GM23338 (cell line): ENCODE measurements at regions not wholly inside any gene's neighbourhood (a gene's known extent, or its start where the extent isn't known, plus 50 kb on each side); places are given as distances from the start of the nearest gene placed in this dataset.

Experiments used
- ATAC-seq: fragments of 200-7000 bp; cut with Tn5 transposase; 3 replicates; pipeline ENCODE4 v1.9.1; 2020
- DNase-seq: peaks from one replicate; pipeline ENCODE4 v3.0.0-alpha.2; 2015; ENCODE audit warnings: low spot score
- H2AFZ ChIP-seq: fragments of 200-600 bp; sonication (generic); 2 replicates; pipeline ENCODE4 v1.8.0; 2016; ENCODE audit warnings: antibody characterized with exemption, mild to moderate bottlenecking, moderate library complexity
- H3F3A ChIP-seq: fragments of 200-600 bp; sonication (generic); replicated peaks from 2 replicates; pipeline ENCODE4 v1.8.0; 2017; ENCODE audit warnings: antibody characterized with exemption, mixed run types, low read depth
- H3K27ac ChIP-seq: fragments of 200-600 bp; sonication (generic); 2 replicates; pipeline ENCODE4 v1.6.1; 2016; ENCODE audit warnings: low read depth
- H3K27me3 ChIP-seq: fragments of 200-600 bp; sonication (generic); 2 replicates; pipeline ENCODE4 v1.8.0; 2016; ENCODE audit warnings: mild to moderate bottlenecking, mixed run types, moderate library complexity; ENCODE audit not compliant: insufficient read depth
- H3K36me3 ChIP-seq: fragments of 200-600 bp; sonication (generic); 2 replicates; pipeline ENCODE4 v1.8.0; 2016; ENCODE audit warnings: mild to moderate bottlenecking; ENCODE audit not compliant: insufficient read depth
- H3K4me1 ChIP-seq: fragments of 200-600 bp; sonication (generic); 2 replicates; pipeline ENCODE4 v1.8.0; 2016; ENCODE audit warnings: mild to moderate bottlenecking, moderate library complexity; ENCODE audit not compliant: insufficient read depth
- H3K4me2 ChIP-seq: fragments of 200-600 bp; sonication (generic); 2 replicates; pipeline ENCODE4 v1.7.1; 2017; ENCODE audit warnings: mixed run types
- H3K4me3 ChIP-seq: fragments of 200-600 bp; sonication (generic); 2 replicates; pipeline ENCODE4 v1.6.1; 2016; ENCODE audit warnings: mixed run types
- H3K79me2 ChIP-seq: fragments of 200-600 bp; sonication (generic); replicated peaks from 2 replicates; pipeline ENCODE4 v1.8.0; 2017; ENCODE audit warnings: mild to moderate bottlenecking; ENCODE audit not compliant: insufficient read depth
- H3K9me2 ChIP-seq: fragments of 200-600 bp; sonication (generic); 2 replicates; pipeline ENCODE4 v1.8.0; 2017; ENCODE audit not compliant: insufficient read depth
- H4K20me1 ChIP-seq: fragments of 200-600 bp; sonication (generic); replicated peaks from 2 replicates; pipeline ENCODE4 v1.8.0; 2017; ENCODE audit warnings: mild to moderate bottlenecking; ENCODE audit not compliant: insufficient read depth
- H3K27ac Mint-ChIP-seq: 2 replicates; pipeline ENCODE4 v1.8.0; 2020; ENCODE audit warnings: inconsistent platforms, mild to moderate bottlenecking, moderate library complexity, mixed read lengths
- H3K27me3 Mint-ChIP-seq: 3 replicates; pipeline ENCODE4 v1.8.0; 2022; ENCODE audit warnings: low read depth, mild to moderate bottlenecking, moderate library complexity, mixed read lengths, inconsistent platforms; ENCODE audit not compliant: insufficient read depth, poor library complexity
- H3K36me3 Mint-ChIP-seq: 3 replicates; pipeline ENCODE4 v1.8.0; 2021; ENCODE audit warnings: low read depth, mild to moderate bottlenecking, inconsistent platforms, moderate library complexity, mixed read lengths
- H3K4me1 Mint-ChIP-seq: 3 replicates; pipeline ENCODE4 v1.8.0; 2020; ENCODE audit warnings: mild to moderate bottlenecking, inconsistent platforms, mixed read lengths
- H3K4me3 Mint-ChIP-seq: 3 replicates; pipeline ENCODE4 v1.8.0; 2021; ENCODE audit warnings: moderate library complexity, mild to moderate bottlenecking, inconsistent platforms, mixed read lengths
- H3K9me3 Mint-ChIP-seq: 3 replicates; pipeline ENCODE4 v1.8.0; 2020; ENCODE audit warnings: moderate library complexity, mild to moderate bottlenecking, inconsistent platforms, mixed read lengths
- CREB1 ChIP-seq: fragments of 250-450 bp; sonication (Bioruptor Pico); IDR thresholded peaks from 2 replicates; pipeline ENCODE4 v1.5.0; 2020; ENCODE audit warnings: low read depth, mild to moderate bottlenecking, moderate library complexity
- EZH2 ChIP-seq: fragments of 200-600 bp; sonication (generic); IDR thresholded peaks from one replicate; pipeline ENCODE4 v1.8.0; 2017; ENCODE audit warnings: antibody characterized with exemption, mild to moderate bottlenecking, low read depth; ENCODE audit not compliant: unreplicated experiment
- EZH2phosphoT487 ChIP-seq: fragments of 200-600 bp; sonication (generic); IDR thresholded peaks from one replicate; pipeline ENCODE4 v1.8.1; 2018; ENCODE audit warnings: antibody characterized with exemption; ENCODE audit not compliant: unreplicated experiment
- JUNB ChIP-seq: IDR thresholded peaks from one replicate; pipeline ENCODE4 v1.6.1; 2016; ENCODE audit warnings: antibody characterized with exemption; ENCODE audit not compliant: unreplicated experiment
- NANOG ChIP-seq: IDR thresholded peaks from 2 replicates; pipeline ENCODE4 v1.6.1; 2016; ENCODE audit warnings: antibody characterized with exemption, borderline replicate concordance
- POLR2AphosphoS5 ChIP-seq: IDR thresholded peaks from 2 replicates; pipeline ENCODE4 v1.6.1; 2016; ENCODE audit warnings: antibody characterized with exemption, low read depth
- STAT1 ChIP-seq: IDR thresholded peaks from one replicate; pipeline ENCODE4 v1.6.1; 2016; ENCODE audit warnings: antibody characterized with exemption; ENCODE audit not compliant: unreplicated experiment
- ZNF114 ChIP-seq: fragments of 250-450 bp; sonication (Bioruptor Pico); IDR thresholded peaks from 2 replicates; pipeline ENCODE4 v1.5.0; 2020; ENCODE audit warnings: mild to moderate bottlenecking, moderate library complexity
- ZNF331 ChIP-seq: fragments of 250-450 bp; sonication (Bioruptor Pico); IDR thresholded peaks from 2 replicates; pipeline ENCODE4 v1.5.0; 2020; ENCODE audit warnings: low read depth, mild to moderate bottlenecking, moderate library complexity
- TF ChIP-seq, protein P1 (sequence below): IDR thresholded peaks from 2 replicates; pipeline ENCODE4 v1.6.1; 2016; ENCODE audit warnings: antibody characterized with exemption
- TF ChIP-seq, protein P2 (sequence below): IDR thresholded peaks from one replicate; pipeline ENCODE4 v1.6.1; 2018; ENCODE audit warnings: antibody characterized with exemption; ENCODE audit not compliant: unreplicated experiment
- TF ChIP-seq, protein P3 (sequence below), 2 experiments: fragments of 200-600 bp in 1 of 2; sonication (generic) in 1 of 2; conservative IDR thresholded peaks; 2 replicates each; pipeline versions ENCODE4 v1.5.1 to v1.6.1; 2016 to 2017; ENCODE audit warnings: antibody characterized with exemption in 2 of 2, low read depth in 2 of 2, mild to moderate bottlenecking in 2 of 2, moderate library complexity in 1 of 2
- TF ChIP-seq, protein P4 (sequence below): fragments of 250-450 bp; sonication (Bioruptor Pico); IDR thresholded peaks from 2 replicates; pipeline ENCODE4 v1.5.0; 2020; ENCODE audit warnings: mild to moderate bottlenecking, moderate library complexity

DNA sequence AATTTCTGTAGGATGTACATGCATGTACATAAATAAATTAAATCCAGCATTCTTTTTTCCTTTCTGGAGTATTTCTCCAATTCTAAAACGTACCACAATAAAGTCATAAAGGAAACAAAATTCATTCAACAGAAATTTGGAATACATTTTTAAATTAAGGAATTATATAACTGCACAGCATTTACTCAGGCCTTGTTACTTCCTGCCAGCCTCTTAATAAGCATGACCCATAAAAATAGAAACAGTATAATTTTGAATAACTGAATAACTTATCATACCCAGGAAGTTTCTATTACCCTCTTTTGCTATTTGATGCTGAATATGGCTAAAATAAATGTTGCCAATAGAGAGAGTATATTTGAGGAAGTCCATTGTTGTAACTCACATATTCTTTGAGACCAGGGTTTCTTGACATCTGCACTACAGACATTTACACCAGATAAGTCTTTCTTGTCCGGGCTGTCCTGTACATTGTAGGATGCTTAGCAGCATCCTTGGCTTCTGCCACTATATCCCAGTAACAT is 178.2 kb downstream of the KLF12 start:
- Histone ChIP-seq H2AFZ (no peak overlapping the region), H3F3A (no peaks in the 10 kb centered on the region), H3K9me2 (no peaks in the 10 kb centered on the region), H3K4me3 (no peak overlapping the region), H3K79me2 (no peaks in the 10 kb centered on the region), H3K4me2 (no peak overlapping the region), H3K27ac (no peak overlapping the region), H3K4me1 (no peaks in the 10 kb centered on the region), H4K20me1 (no peaks in the 10 kb centered on the region), H3K36me3 (no peaks in the 10 kb centered on the region), H3K27me3 (no peaks in the 10 kb centered on the region)
- H3K27ac Mint-ChIP-seq, result no peak overlapping the region
- H3K9me3 Mint-ChIP-seq, result no peaks in the 10 kb centered on the region
- TF ChIP-seq STAT1, result no peak
- TF ChIP-seq, protein P1, sequence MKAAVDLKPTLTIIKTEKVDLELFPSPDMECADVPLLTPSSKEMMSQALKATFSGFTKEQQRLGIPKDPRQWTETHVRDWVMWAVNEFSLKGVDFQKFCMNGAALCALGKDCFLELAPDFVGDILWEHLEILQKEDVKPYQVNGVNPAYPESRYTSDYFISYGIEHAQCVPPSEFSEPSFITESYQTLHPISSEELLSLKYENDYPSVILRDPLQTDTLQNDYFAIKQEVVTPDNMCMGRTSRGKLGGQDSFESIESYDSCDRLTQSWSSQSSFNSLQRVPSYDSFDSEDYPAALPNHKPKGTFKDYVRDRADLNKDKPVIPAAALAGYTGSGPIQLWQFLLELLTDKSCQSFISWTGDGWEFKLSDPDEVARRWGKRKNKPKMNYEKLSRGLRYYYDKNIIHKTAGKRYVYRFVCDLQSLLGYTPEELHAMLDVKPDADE, result no peak
- TF ChIP-seq NANOG, result no peak
- TF ChIP-seq JUNB, result no peak
- TF ChIP-seq, protein P2, sequence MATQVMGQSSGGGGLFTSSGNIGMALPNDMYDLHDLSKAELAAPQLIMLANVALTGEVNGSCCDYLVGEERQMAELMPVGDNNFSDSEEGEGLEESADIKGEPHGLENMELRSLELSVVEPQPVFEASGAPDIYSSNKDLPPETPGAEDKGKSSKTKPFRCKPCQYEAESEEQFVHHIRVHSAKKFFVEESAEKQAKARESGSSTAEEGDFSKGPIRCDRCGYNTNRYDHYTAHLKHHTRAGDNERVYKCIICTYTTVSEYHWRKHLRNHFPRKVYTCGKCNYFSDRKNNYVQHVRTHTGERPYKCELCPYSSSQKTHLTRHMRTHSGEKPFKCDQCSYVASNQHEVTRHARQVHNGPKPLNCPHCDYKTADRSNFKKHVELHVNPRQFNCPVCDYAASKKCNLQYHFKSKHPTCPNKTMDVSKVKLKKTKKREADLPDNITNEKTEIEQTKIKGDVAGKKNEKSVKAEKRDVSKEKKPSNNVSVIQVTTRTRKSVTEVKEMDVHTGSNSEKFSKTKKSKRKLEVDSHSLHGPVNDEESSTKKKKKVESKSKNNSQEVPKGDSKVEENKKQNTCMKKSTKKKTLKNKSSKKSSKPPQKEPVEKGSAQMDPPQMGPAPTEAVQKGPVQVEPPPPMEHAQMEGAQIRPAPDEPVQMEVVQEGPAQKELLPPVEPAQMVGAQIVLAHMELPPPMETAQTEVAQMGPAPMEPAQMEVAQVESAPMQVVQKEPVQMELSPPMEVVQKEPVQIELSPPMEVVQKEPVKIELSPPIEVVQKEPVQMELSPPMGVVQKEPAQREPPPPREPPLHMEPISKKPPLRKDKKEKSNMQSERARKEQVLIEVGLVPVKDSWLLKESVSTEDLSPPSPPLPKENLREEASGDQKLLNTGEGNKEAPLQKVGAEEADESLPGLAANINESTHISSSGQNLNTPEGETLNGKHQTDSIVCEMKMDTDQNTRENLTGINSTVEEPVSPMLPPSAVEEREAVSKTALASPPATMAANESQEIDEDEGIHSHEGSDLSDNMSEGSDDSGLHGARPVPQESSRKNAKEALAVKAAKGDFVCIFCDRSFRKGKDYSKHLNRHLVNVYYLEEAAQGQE, result no peak
- TF ChIP-seq ZNF331 (CRISPR knock-in tag), result no peak
- TF ChIP-seq ZNF114, result no peak
- no peak for TF ChIP-seq EZH2phosphoT487
- TF ChIP-seq CREB1 (CRISPR knock-in tag), result no peak
- no peak for TF ChIP-seq EZH2
- TF ChIP-seq, protein P3, sequence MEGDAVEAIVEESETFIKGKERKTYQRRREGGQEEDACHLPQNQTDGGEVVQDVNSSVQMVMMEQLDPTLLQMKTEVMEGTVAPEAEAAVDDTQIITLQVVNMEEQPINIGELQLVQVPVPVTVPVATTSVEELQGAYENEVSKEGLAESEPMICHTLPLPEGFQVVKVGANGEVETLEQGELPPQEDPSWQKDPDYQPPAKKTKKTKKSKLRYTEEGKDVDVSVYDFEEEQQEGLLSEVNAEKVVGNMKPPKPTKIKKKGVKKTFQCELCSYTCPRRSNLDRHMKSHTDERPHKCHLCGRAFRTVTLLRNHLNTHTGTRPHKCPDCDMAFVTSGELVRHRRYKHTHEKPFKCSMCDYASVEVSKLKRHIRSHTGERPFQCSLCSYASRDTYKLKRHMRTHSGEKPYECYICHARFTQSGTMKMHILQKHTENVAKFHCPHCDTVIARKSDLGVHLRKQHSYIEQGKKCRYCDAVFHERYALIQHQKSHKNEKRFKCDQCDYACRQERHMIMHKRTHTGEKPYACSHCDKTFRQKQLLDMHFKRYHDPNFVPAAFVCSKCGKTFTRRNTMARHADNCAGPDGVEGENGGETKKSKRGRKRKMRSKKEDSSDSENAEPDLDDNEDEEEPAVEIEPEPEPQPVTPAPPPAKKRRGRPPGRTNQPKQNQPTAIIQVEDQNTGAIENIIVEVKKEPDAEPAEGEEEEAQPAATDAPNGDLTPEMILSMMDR (conservative IDR thresholded peaks at IDR 0.05; ENCODE audit: low read depth in 2 of 2), result no peak
- TF ChIP-seq, protein P4, sequence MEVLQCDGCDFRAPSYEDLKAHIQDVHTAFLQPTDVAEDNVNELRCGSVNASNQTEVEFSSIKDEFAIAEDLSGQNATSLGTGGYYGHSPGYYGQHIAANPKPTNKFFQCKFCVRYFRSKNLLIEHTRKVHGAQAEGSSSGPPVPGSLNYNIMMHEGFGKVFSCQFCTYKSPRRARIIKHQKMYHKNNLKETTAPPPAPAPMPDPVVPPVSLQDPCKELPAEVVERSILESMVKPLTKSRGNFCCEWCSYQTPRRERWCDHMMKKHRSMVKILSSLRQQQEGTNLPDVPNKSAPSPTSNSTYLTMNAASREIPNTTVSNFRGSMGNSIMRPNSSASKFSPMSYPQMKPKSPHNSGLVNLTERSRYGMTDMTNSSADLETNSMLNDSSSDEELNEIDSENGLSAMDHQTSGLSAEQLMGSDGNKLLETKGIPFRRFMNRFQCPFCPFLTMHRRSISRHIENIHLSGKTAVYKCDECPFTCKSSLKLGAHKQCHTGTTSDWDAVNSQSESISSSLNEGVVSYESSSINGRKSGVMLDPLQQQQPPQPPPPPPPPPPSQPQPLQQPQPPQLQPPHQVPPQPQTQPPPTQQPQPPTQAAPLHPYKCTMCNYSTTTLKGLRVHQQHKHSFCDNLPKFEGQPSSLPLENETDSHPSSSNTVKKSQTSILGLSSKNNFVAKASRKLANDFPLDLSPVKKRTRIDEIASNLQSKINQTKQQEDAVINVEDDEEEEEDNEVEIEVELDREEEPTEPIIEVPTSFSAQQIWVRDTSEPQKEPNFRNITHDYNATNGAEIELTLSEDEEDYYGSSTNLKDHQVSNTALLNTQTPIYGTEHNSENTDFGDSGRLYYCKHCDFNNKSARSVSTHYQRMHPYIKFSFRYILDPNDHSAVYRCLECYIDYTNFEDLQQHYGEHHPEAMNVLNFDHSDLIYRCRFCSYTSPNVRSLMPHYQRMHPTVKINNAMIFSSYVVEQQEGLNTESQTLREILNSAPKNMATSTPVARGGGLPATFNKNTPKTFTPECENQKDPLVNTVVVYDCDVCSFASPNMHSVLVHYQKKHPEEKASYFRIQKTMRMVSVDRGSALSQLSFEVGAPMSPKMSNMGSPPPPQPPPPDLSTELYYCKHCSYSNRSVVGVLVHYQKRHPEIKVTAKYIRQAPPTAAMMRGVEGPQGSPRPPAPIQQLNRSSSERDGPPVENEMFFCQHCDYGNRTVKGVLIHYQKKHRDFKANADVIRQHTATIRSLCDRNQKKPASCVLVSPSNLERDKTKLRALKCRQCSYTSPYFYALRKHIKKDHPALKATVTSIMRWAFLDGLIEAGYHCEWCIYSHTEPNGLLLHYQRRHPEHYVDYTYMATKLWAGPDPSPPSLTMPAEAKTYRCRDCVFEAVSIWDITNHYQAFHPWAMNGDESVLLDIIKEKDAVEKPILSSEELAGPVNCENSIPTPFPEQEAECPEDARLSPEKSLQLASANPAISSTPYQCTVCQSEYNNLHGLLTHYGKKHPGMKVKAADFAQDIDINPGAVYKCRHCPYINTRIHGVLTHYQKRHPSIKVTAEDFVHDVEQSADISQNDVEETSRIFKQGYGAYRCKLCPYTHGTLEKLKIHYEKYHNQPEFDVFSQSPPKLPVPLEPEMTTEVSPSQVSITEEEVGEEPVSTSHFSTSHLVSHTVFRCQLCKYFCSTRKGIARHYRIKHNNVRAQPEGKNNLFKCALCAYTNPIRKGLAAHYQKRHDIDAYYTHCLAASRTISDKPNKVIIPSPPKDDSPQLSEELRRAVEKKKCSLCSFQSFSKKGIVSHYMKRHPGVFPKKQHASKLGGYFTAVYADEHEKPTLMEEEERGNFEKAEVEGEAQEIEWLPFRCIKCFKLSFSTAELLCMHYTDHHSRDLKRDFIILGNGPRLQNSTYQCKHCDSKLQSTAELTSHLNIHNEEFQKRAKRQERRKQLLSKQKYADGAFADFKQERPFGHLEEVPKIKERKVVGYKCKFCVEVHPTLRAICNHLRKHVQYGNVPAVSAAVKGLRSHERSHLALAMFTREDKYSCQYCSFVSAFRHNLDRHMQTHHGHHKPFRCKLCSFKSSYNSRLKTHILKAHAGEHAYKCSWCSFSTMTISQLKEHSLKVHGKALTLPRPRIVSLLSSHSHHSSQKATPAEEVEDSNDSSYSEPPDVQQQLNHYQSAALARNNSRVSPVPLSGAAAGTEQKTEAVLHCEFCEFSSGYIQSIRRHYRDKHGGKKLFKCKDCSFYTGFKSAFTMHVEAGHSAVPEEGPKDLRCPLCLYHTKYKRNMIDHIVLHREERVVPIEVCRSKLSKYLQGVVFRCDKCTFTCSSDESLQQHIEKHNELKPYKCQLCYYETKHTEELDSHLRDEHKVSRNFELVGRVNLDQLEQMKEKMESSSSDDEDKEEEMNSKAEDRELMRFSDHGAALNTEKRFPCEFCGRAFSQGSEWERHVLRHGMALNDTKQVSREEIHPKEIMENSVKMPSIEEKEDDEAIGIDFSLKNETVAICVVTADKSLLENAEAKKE (CRISPR knock-in tag), result no peak
- TF ChIP-seq POLR2AphosphoS5, result no peak
- H3K4me3 Mint-ChIP-seq, result no peak overlapping the region
- no peaks in the 10 kb centered on the region for H3K27me3 Mint-ChIP-seq
- peaks cover 4% of the 10 kb centered on the region; the same call in 2 of the 3 replicates for H3K4me1 Mint-ChIP-seq
- H3K36me3 Mint-ChIP-seq, result no peaks in the 10 kb centered on the region; the same call in 2 of the 3 replicates
- DNase-seq, result no peak
- ATAC-seq, result no peak
